ENCODE measurements at regions not wholly inside any gene's neighbourhood (a gene's known extent, or its start where the extent isn't known, plus 50 kb on each side); places are given as distances from the start of the nearest gene placed in this dataset.
"Not testable (repeated sequence)": the region's sequence is repeated elsewhere in the genome, so short reads cannot be mapped to it uniquely, and the experiment has no call there.

DNA sequence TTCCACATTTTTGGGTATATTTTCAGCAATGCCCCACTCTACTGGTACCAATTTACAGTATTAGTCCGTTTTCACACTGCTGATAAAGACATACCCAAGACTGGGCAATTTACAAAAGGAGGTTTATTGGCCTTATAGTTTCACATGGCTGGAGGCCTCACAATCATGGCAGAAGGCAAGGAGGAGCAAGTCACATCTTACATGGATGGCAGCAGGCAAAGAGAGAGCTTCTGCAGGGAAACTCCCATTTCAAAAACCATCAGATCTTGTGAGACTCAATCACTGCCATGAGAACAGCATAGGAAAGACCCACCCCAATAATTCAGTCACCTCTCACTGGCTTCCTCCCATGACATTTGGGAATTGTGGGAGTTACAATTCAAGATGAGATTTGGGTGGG lies 722.9 kb downstream of the NTRK3 start:
- DNase-seq (ENCODE audit: low spot score) = not testable (repeated sequence)

GRCh38 chr15:87528873-87529272 lies 727.7 kb downstream of the NTRK3 start:
- DNase-seq (ENCODE audit: low spot score) = no peak

GRCh38 chr15:87527875-87528274 lies 728.7 kb downstream of the NTRK3 start:
- DNase-seq (ENCODE audit: low spot score) = no peak

- no peak for DNase-seq (ENCODE audit: low spot score)
Measured at GRCh38 chr15:87527416-87527815, 729.1 kb downstream of the NTRK3 start.

DNA sequence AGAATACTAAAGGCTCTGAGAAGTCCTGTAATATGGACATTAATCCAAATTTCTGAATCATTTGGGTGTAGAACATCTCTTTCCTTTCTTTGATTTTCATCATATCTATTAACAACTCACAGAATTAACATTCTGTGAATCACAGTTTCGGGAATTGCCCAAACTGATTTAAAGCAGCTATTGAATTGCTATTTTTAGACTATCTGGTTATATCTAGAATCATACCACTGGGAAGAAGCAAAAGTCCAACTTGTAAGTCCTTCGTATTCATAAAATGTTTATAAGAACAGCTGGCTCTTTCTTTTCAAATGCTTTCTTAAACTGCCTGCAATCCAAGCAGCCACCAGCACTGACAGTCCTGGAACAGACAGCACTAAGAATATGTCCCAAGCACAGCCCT lies 733.0 kb downstream of the NTRK3 start:
- no peak for DNase-seq (ENCODE audit: low spot score)

DNA sequence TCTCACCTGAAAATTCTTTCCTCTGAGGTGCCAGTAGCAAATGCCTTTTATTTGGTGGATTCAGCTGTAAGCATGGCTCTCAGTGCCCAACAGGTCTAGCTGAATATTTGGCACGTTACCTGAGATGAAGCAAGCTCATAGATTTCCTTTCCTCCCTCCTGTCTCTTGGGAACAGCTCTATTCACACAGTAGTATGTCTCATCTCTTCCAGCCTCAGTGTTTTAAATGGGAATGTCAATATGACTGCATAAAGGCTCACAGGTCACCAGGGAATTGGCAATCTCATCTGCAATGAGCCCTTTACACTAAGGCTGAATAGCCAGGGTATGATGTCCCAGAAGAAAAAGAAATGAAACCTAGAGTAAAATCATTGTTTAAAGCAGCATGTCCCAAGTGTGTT lies 733.5 kb downstream of the NTRK3 start:
- DNase-seq (ENCODE audit: low spot score) = no peak

- DNase-seq (ENCODE audit: low spot score) = no peak
Measured at GRCh38 chr15:87518957-87519356, 737.6 kb downstream of the NTRK3 start.

DNA sequence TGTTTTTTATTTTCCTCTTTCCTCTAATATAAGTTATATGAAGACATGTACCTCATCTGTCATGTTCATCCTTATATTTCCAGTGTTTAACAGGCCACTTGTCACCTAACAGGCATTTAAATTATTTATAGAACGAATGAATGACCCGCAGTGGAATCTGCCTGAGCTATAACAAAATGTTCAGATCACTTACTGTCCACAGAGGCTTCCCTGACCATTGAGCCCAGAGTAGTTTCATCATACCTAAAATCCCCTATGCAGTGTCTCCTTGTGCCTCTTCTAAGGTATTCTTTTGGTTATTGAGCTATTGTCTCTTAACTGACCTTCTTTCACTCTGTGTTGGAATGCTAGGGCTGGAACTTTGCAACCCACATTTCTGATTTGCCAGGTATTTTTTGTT lies 748.5 kb downstream of the NTRK3 start:
- DNase-seq (ENCODE audit: low spot score) = no peak

DNA sequence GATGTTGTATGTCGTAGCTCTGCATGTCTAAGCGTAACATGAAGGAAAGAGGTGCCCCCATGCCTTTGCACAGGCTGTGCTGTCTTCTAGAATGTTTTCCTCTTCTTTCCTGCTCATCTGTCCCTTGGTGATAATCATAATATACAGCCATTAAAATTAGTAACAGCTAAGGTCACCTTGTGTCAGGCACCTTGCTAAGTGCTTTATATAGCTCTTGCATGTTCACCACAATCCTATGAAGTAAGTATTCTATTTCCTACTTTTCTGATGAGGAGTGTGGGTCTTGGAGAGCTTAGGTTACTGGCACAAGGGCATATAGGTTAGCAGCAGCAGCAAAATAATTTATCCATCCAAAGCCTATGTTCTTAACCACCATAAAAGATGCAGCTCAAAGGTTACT lies 754.4 kb downstream of the NTRK3 start:
- no peak for DNase-seq (ENCODE audit: low spot score)

GRCh38 chr15:87500240-87500639 lies 756.3 kb downstream of the NTRK3 start:
- DNase-seq (ENCODE audit: low spot score) = no peak

- DNase-seq (ENCODE audit: low spot score) = no peak
Measured at GRCh38 chr15:87498560-87498959, 758.0 kb downstream of the NTRK3 start.

- no peak for DNase-seq (ENCODE audit: low spot score)
Measured at GRCh38 chr15:87496795-87497194, 759.7 kb downstream of the NTRK3 start.

DNA sequence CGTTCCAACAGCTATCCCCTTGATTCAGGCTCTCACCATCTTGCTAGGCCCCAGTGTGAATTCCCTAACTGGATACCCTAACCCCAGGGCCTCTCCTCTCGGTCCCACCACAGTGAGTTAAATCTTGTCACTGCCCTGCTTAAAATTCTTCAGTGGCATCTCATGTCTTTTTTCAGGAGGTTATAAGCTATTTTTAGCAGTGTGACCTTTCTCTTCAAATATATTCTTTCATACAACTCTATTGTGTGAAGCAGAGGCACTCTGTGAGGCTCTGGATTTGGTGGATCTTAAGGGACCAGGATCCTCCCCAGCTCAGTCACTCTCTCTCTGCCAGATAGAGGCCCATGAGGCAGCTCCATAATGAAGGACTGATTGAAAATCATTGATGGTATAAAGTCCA lies 760.4 kb downstream of the NTRK3 start:
- no peak for DNase-seq (ENCODE audit: low spot score)

GRCh38 chr15:87493803-87494202 lies 762.7 kb downstream of the NTRK3 start:
- DNase-seq (ENCODE audit: low spot score) = no peak

DNA sequence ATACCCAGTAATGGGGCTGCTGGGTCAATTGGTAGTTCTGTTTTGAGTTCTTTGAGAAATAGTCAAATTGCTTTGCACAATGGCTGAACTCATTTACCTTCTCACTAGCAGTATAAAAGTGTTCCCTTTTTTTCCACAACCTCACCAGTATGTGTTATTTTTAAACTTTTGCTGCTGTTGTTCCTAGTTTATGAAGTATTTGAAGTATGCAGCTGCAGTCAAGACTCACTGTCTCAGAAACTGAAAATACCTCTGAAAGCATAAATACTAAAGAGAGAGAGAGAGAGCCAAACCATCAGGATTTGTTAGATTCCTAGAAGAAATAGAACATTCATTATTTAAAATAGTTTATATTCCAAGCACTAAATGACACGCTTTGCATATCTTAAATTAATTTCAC lies 764.2 kb downstream of the NTRK3 start:
- no peak for DNase-seq (ENCODE audit: low spot score)

- no peak for DNase-seq (ENCODE audit: low spot score)
Measured at GRCh38 chr15:87490666-87491065, 765.9 kb downstream of the NTRK3 start.

DNA sequence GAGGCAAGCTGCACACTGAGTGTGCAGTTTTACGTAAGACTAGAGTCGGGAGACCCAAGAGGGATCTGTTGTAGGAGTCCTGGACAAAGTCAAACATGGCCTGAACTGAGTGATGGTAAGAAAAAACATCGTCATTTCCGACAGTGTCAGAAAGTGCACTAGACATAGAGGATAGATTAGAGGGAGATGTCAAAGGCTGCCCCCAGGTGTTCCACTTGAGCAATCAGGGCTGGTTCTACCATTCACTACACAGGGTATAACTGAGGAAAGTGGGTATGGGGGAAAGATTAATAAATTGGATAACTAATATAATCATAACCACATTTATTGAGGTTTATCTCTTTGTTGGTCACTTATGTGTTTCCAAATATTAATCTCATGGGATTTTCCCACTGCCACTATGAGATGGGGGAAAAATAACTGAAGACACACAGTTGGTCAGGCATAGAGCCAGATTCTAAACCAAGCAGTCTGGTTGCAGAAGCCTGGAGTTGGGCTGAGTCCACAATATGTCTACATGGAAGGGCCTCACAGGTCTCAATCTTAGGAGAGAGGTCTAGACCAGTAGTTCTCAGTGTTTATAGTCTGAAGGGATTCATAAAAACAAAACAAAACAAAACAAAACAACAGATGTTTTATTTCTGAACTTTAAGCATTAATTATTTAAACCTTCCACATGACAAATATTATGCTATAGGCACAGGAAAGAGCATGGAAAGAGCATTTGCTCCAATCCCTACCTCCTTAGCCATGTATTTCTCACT lies 766.5 kb downstream of the NTRK3 start:
- DNase-seq (ENCODE audit: low spot score) = no peak

DNA sequence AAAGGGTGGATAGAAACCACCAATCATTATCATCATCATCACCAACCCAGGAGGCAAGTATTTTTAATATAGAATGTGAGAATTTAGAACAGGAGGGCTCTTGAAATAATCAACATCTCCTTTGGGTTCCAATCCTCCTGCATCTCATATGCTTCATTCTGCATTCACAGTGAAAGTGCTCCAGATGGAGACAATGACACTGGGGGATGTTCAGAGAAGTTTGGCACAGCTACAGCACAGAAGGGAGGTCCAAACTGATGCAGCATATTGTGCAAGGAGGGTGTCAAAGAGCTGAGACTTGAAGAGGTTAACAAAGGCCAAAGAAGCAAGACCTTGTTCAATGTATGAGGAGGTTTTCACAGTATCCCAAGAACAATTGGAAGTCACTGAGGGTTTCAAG lies 767.1 kb downstream of the NTRK3 start:
- no peak for DNase-seq (ENCODE audit: low spot score)

DNA sequence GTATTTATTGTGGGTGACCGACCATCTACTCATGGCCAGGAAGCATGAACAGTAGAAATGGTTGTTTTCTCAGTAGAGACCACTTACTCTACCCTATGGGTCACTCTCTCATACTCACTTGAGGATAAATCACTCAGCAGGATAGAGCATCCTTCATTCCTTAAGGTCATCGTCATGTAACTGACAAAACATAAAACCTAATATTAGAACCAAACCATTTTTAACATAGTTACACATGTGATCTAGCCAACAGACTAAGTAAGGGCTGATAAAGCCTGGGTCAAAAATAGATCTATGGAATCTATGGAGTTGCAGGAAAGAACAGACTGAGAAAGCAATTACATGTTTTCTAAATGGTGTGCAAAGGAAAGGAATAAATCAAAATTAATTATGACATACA lies 769.1 kb downstream of the NTRK3 start:
- no peak for DNase-seq (ENCODE audit: low spot score)

GRCh38 chr15:87483468-87483867 lies 773.1 kb downstream of the NTRK3 start:
- DNase-seq (ENCODE audit: low spot score) = no peak

- no peak for DNase-seq (ENCODE audit: low spot score)
Measured at GRCh38 chr15:87481126-87481525, 775.4 kb downstream of the NTRK3 start.

- DNase-seq (ENCODE audit: low spot score) = no peak
Measured at GRCh38 chr15:87478687-87479072, 777.9 kb downstream of the NTRK3 start.

DNA sequence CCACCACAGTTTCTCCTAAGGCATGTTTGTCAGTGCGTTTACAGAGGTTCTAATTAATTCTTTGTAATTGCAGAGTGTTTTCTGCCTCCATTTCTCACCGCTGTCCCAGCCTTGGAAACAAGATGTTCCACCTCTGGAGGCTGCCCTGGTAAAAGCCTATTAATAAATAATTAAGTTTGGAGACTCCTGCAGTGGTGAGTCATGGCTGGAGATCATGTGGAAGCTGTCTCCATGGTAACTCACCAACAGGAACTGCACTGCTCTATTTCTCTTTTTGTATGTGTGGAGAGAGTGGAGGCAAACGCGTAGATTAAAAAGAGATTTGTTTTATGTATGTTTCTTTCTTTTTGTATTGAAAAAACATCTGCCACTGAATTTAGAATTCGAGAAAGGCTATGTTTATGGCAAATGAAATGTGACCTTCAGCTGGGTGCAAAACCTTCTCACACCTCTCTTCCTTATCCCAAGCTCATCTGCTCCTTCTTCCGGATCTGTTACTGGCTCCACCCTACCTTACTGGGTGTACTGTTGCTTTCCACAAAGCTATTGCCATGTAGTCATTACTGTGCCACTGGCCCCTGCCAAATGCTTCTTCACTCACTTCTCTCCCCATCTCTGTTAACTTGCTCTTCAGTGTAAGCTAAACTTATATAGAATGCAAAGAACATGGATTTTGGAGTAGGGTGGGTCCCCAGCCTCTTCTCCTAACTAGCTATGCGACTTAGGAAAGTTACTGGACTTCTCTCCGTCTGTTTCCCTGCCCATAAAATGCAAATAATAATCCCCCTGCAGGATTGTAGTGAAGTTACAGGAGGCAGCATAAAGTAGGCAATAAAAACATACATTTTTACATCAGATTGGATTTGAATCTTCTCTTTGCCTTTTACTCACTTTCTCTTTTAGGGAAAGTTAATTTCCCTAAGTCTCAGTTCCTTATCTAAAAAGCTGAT lies 778.5 kb downstream of the NTRK3 start:
- peak; percentile 73 for DNase-seq (ENCODE audit: low spot score)

Data from AG20443 (cell line).